HepG2 (cell line): ENCODE measurements at regions not wholly inside any gene's neighbourhood (a gene's known extent, or its start where the extent isn't known, plus 50 kb on each side); places are given as distances from the start of the nearest gene placed in this dataset.

Source experiments
- ATAC-seq: fragments of 200-7000 bp; cut with Tn5 transposase; 3 replicates; pipeline ENCODE4 v1.9.1; 2020; ENCODE audit warnings: mild to moderate bottlenecking, moderate library complexity
- BruUV-seq: library from RNA; stranded (reverse); fragments of 400-500 nt; replicated peaks from 2 replicates; lab custom pipeline; 2021; lab: Mats Ljungman, UMichigan
- CTCF ChIA-PET: fragments of 300-600 bp; formaldehyde crosslinking; extraction: SDS; loops from one replicate; lab custom pipeline; 2021; ENCODE audit warnings: low total read pairs, inconsistent platforms, low intra/inter-chr PET ratio; lab: Yijun Ruan, JAX
- POLR2A ChIA-PET: fragments of 350-600 bp; sonication (Branson Sonifier 250); formaldehyde crosslinking; loops from one replicate; lab custom pipeline; 2020; ENCODE audit warnings: antibody characterized with exemption, inconsistent platforms; lab: Yijun Ruan, JAX
- DNase-seq: peaks from one replicate; pipeline ENCODE4 v3.0.0-alpha.2; 2015; ENCODE audit warnings: low spot score
- FAIRE-seq: peaks from 3 replicates; lab custom pipeline; 2011; peaks lifted over from hg19 to GRCh38; lab: Jason Lieb, UNC
- H2AFZ ChIP-seq: one replicate; pipeline ENCODE4 v1.6.1; 2011; ENCODE audit warnings: low read length, inconsistent platforms
- H3K27ac ChIP-seq: fragments of 300-600 bp; 3 replicates; pipeline ENCODE4 v1.8.0; 2011; ENCODE audit warnings: mixed run types, mild to moderate bottlenecking, mixed read lengths, low read length, inconsistent platforms; ENCODE audit not compliant: insufficient read depth; ENCODE audit errors: extremely low read length
- H3K27me3 ChIP-seq, 2 experiments: fragments of 200-600 bp in 1 of 2; 2 replicates in 1 of 2; 3 replicates in 1 of 2; pipeline versions ENCODE4 v1.6.0 to v1.8.0; 2011; ENCODE audit warnings: low read length in 2 of 2, mild to moderate bottlenecking in 2 of 2, moderate library complexity in 2 of 2, inconsistent platforms in 1 of 2; ENCODE audit not compliant: insufficient read depth in 2 of 2, control insufficient read depth in 1 of 2
- H3K36me3 ChIP-seq, 2 experiments: fragments of 200-600 bp in 1 of 2; replicated peaks in 1 of 2; 2 replicates in 1 of 2; 3 replicates in 1 of 2; pipeline versions ENCODE4 v1.5.1 to v1.8.0; 2011; ENCODE audit warnings: low read length in 2 of 2, inconsistent platforms in 1 of 2; ENCODE audit not compliant: insufficient read depth in 2 of 2, control insufficient read depth in 1 of 2
- H3K4me1 ChIP-seq: 2 replicates; pipeline ENCODE4 v1.5.1; 2012; ENCODE audit warnings: low read length, inconsistent platforms; ENCODE audit not compliant: insufficient read depth
- H3K4me2 ChIP-seq: 2 replicates; pipeline ENCODE4 v1.6.0; 2011; ENCODE audit warnings: low read depth, low read length, inconsistent platforms
- H3K4me3 ChIP-seq, 3 experiments: fragments of 200-600 bp in 1 of 3; sonication (generic), shearing (Covaris generic) in 1 of 3; replicated peaks in 1 of 3; 2 replicates each; pipeline ENCODE4 v1.5.1; 2011 to 2016; ENCODE audit warnings: low read length in 3 of 3, inconsistent platforms in 2 of 3, low read depth in 2 of 3, mild to moderate bottlenecking in 2 of 3, control low read depth in 1 of 3, mixed read lengths in 1 of 3; ENCODE audit not compliant: insufficient read depth in 1 of 3
- H3K79me2 ChIP-seq: one replicate; pipeline ENCODE4 v1.6.1; 2011; ENCODE audit warnings: low read length, inconsistent platforms; ENCODE audit not compliant: insufficient read depth
- H3K9ac ChIP-seq: 2 replicates; pipeline ENCODE4 v1.6.0; 2011; ENCODE audit warnings: mild to moderate bottlenecking, low read depth, low read length, inconsistent platforms; ENCODE audit not compliant: insufficient read depth
- H3K9me3 ChIP-seq: 2 replicates; pipeline ENCODE4 v1.5.1; 2012; ENCODE audit warnings: mild to moderate bottlenecking, low read length
- H4K20me1 ChIP-seq: 2 replicates; pipeline ENCODE4 v1.6.0; 2011; ENCODE audit warnings: inconsistent platforms, mild to moderate bottlenecking, low read length, moderate library complexity; ENCODE audit not compliant: insufficient read depth
- ADNP ChIP-seq: sonication (generic); formaldehyde crosslinking; IDR thresholded peaks from 2 replicates; pipeline ENCODE4 v1.4.0; 2020; ENCODE audit warnings: missing genetic modification reagents
- ARID5B ChIP-seq: IDR thresholded peaks from 2 replicates; pipeline ENCODE4 v1.4.0; 2020; ENCODE audit warnings: mild to moderate bottlenecking, missing genetic modification reagents
- E2F2 ChIP-seq: sonication (generic); formaldehyde crosslinking; IDR thresholded peaks from 2 replicates; pipeline ENCODE4 v1.4.0; 2020; ENCODE audit warnings: missing genetic modification reagents, borderline replicate concordance
- HMG20A ChIP-seq: IDR thresholded peaks from 2 replicates; pipeline ENCODE4 v1.6.1; 2016; ENCODE audit warnings: borderline replicate concordance
- NBN ChIP-seq: fragments of 450-650 bp; conservative IDR thresholded peaks from 2 replicates; pipeline ENCODE4 v1.6.1; 2017
- TFAP4 ChIP-seq: sonication (generic); IDR thresholded peaks from 2 replicates; pipeline ENCODE4 v1.6.1; 2016; ENCODE audit warnings: low read depth, borderline replicate concordance
- ZC3H13 ChIP-seq: sonication (generic); formaldehyde crosslinking; IDR thresholded peaks from 2 replicates; pipeline ENCODE4 v1.8.1; 2023; ENCODE audit warnings: mild to moderate bottlenecking, missing genetic modification reagents, moderate library complexity
- ZC3H4 ChIP-seq: sonication (generic); formaldehyde crosslinking; IDR thresholded peaks from 2 replicates; pipeline ENCODE4 v1.4.0; 2020; ENCODE audit warnings: missing genetic modification reagents, borderline replicate concordance
- ZFX ChIP-seq: sonication (generic); formaldehyde crosslinking; IDR thresholded peaks from 2 replicates; pipeline ENCODE4 v1.4.0; 2020; ENCODE audit warnings: mild to moderate bottlenecking, low read depth, missing genetic modification reagents, moderate library complexity
- ZNF703 ChIP-seq: sonication (generic); formaldehyde crosslinking; IDR thresholded peaks from 2 replicates; pipeline ENCODE4 v1.5.1; 2020; ENCODE audit warnings: missing genetic modification reagents, mild to moderate bottlenecking, moderate library complexity, borderline replicate concordance
- ZNF704 ChIP-seq: sonication (generic); formaldehyde crosslinking; IDR thresholded peaks from 2 replicates; pipeline ENCODE4 v1.8.1; 2023; ENCODE audit warnings: mild to moderate bottlenecking, inconsistent platforms, moderate library complexity, missing genetic modification reagents, borderline replicate concordance
- WGBS: methylation state at CpG from one replicate; pipeline ENCODE4 v1.1.6; 2017; ENCODE audit warnings: low lambda C conversion rate; 5-methylcytosine and 5-hydroxymethylcytosine counted together
- in situ Hi-C: cut with HindIII; loops from 2 replicates; pipeline ENCODE4 v1.10.0; 2017; ENCODE audit warnings: low pct_unique_long_range_greater_than_20kb; ENCODE audit not compliant: extremely low pct_ligation_motif_present
- intact Hi-C: fragments of 100-400 bp; cut with micrococcal nuclease; formaldehyde crosslinking; loops from one replicate; pipeline ENCODE4 v1.10.0; 2022; ENCODE audit not compliant: unreplicated experiment

- WGBS: 11% methylated on average over 8 of the region's 9 CpGs
- H3K4me1 ChIP-seq: no peaks in the 10 kb centered on the region
- H3K4me2 ChIP-seq: no peak overlapping the region
- no peak overlapping the region for H3K4me3 ChIP-seq
- DNase-seq (no peak), ATAC-seq (no peak), FAIRE-seq (no peak)
- no peak overlapping the region for H2AFZ ChIP-seq
- no peak overlapping the region for H3K27ac ChIP-seq
- BruUV-seq: no TSS peak
- no peaks in the 10 kb centered on the region for H3K79me2 ChIP-seq
- no peaks in the 10 kb centered on the region for H3K9me3 ChIP-seq
- no peaks in the 10 kb centered on the region for H4K20me1 ChIP-seq
- in situ Hi-C loops (no loop called here), intact Hi-C loops (no loop called here)
- no peak overlapping the region for H3K9ac ChIP-seq
- CTCF ChIA-PET: no interaction called here
- POLR2A ChIA-PET: no interaction called here
- TF ChIP-seq NBN (no peak), E2F2 (CRISPR knock-in tag) (no peak), HMG20A (CRISPR knock-in tag) (no peak), ZFX (CRISPR knock-in tag) (no peak), ADNP (CRISPR knock-in tag) (no peak), ZNF704 (no peak), ZC3H4 (CRISPR knock-in tag) (no peak)
- peaks cover 3 to 14% of the 10 kb centered on the region in 2 experiments; a peak in 2 of 5 replicates for H3K27me3 ChIP-seq
- H3K36me3 ChIP-seq: no peaks in the 10 kb centered on the region
Observed at GRCh38 chr7:26480156-26480555, 188.5 kb downstream of the SNX10 start.

- Histone ChIP-seq H3K9ac (no peak overlapping the region), H3K79me2 (no peaks in the 10 kb centered on the region), H3K27ac (no peak overlapping the region), H3K4me3 (no peak overlapping the region), H2AFZ (no peak overlapping the region), H3K27me3 (peaks cover 3 to 27% of the 10 kb centered on the region in 2 experiments; a peak in 3 of 5 replicates), H4K20me1 (no peaks in the 10 kb centered on the region), H3K4me1 (no peaks in the 10 kb centered on the region), H3K9me3 (no peaks in the 10 kb centered on the region), H3K4me2 (no peak overlapping the region), H3K36me3 (no peaks in the 10 kb centered on the region)
- ChIA-PET POLR2A (no interaction called here), CTCF (no interaction called here)
- ATAC-seq (no peak), FAIRE-seq (no peak), DNase-seq (no peak)
- BruUV-seq: no TSS peak
- WGBS: 0% methylated on average over 3 of the region's 3 CpGs
- intact Hi-C loops (no loop called here), in situ Hi-C loops (no loop called here)
- no peak for TF ChIP-seq TFAP4
- no peak for TF ChIP-seq ZNF703 (CRISPR knock-in tag)
- TF ChIP-seq ZC3H13 (CRISPR knock-in tag): no peak
- no peak for TF ChIP-seq ARID5B (CRISPR knock-in tag)
Observed at GRCh38 chr7:26482927-26483326, 191.3 kb downstream of the SNX10 start.
